ENCODE measurements at regions not wholly inside any gene's neighbourhood (a gene's known extent, or its start where the extent isn't known, plus 50 kb on each side); places are given as distances from the start of the nearest gene placed in this dataset.

DNA sequence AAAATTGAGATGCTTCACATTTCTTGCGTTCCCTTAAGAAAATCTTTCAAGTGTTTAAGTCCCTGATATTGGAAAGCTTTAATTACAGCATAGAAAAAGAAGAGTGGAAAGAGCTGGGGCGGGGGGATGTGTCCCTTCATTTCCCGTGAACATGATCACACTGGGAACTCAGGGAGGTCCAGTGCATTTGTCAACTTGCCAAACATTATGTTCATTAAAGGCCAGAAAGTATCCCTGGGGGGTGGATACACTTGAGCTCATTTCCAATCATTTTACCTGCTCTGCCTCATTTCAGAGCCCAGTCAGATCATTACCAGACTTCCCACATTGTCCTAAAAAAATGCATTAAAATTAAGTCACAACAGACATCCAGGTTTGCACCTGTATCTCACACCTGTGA, 123.6 kb upstream of the KCNJ15 start:
- TF ChIP-seq POLR2A (IDR thresholded peaks at IDR 0.05): no peak
- TF ChIP-seq, protein P1, sequence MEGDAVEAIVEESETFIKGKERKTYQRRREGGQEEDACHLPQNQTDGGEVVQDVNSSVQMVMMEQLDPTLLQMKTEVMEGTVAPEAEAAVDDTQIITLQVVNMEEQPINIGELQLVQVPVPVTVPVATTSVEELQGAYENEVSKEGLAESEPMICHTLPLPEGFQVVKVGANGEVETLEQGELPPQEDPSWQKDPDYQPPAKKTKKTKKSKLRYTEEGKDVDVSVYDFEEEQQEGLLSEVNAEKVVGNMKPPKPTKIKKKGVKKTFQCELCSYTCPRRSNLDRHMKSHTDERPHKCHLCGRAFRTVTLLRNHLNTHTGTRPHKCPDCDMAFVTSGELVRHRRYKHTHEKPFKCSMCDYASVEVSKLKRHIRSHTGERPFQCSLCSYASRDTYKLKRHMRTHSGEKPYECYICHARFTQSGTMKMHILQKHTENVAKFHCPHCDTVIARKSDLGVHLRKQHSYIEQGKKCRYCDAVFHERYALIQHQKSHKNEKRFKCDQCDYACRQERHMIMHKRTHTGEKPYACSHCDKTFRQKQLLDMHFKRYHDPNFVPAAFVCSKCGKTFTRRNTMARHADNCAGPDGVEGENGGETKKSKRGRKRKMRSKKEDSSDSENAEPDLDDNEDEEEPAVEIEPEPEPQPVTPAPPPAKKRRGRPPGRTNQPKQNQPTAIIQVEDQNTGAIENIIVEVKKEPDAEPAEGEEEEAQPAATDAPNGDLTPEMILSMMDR (IDR thresholded peaks at IDR 0.05 in 4 of 5, conservative IDR thresholded peaks at IDR 0.05 in 1 of 5): no peak

Data from gastrocnemius medialis (tissue), 4 donors.